Stimulated activated CD4-positive, alpha-beta T cell treated with anti-CD3 and anti-CD28 coated beads, Interleukin-12 subunit alpha, Interleukin-12 subunit beta, amount 100 ng/mL, for 4 hours (primary cell): ENCODE measurements at regions not wholly inside any gene's neighbourhood (a gene's known extent, or its start where the extent isn't known, plus 50 kb on each side); places are given as distances from the start of the nearest gene placed in this dataset.

Experiments used
- DNase-seq: peaks from one replicate; pipeline ENCODE4 v3.0.0-alpha.2; 2020

GRCh38 chr13:75038393-75039113, 443.4 kb downstream of the TBC1D4 start:
- DNase-seq = no peak

DNA sequence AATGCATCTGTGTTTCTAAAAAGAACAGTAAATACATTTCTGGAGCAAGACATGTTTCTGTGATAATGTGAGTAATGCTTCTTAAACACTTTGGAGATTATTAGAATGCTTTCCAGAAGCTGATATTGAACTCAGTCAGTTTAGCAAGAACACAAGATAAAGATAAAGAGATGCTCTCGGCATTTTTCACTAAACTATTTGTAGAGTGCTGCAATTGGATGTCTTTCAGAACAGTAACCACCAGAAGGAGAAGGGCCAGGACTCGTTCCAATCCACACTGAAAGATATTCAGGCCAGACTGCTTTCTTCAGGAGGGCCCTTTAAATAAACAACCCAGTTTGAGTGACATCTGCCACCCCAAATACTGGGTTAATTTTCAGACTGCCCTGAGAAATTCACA, 456.0 kb downstream of the TBC1D4 start:
- DNase-seq = no peak

DNA sequence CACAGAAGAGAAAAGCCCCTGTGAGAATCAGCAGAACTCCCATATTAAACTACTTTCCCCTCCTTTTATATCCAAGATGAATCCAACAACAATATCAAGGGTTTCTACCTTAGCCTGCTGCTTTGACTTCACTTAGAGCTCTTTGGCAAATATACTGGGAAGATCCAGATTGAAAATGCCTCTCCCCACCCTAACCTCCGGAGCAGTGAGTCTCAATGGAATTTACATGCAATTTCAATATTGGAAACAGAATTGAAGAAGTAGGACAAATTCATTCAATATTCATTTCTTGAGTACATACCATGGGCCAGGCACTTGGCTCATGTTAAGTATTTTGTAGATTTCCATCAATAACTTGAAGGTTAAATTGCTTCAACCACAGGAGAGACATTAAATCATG, 457.4 kb downstream of the TBC1D4 start:
- DNase-seq = no peak

DNA sequence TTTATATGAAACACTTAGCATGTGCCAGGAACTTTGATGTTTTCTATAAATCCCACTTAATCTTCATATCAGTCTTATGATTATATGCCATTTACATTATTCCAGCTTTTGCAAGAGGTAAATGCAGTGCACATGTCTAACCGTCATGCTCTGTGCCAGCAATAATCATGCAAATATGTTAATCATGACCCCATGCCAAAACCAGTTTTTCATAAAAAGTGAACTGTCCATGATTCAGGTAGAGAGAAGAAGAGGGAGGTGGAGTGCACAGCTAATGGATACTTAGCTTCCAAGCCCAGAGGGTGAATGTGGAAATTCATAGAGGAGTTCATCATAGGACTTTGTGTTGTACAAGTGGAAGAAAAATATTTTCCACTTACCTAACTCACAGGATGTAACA, 458.4 kb downstream of the TBC1D4 start:
- no peak for DNase-seq

DNA sequence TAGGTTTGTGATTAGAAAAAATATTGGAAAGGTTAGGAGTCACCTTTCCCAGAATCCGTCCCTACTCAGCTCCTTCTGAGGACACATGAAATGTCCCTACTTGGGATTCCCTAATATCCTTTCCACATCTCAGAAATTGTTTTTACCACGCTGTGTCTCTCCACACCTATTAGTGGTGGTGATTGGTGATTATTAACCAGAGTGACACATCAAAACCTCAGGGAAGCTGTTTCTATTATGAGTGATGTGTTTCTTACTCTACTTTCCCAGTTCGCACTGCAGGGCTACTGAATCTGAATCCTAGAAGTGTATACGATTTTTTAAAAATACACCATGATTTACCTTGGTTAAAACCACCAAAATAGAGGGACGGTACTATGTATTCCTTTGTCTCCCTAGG, 460.8 kb downstream of the TBC1D4 start:
- no peak for DNase-seq

- DNase-seq = no peak
Observed at GRCh38 chr13:75016225-75016624, 465.7 kb downstream of the TBC1D4 start.

GRCh38 chr13:75013818-75014217, 468.2 kb downstream of the TBC1D4 start:
- no peak for DNase-seq

DNA sequence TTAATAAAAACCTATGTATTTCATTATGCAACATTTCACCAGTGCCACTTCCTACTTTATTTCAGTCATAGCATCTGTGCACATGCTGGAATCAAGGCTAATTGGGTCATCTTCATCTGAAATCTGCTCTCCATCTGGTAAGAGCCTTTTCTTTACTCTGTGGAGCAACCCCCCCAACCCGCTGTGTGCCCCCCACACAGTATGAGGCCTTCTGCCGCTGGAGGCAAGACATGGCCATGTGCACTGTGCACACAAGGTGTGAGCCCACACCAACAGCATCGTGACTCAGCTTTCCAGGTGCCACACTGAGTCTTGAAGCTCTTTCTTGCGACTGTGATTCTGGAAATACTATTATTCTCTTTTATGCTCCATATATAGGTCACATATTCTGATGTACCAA, 471.0 kb downstream of the TBC1D4 start:
- no peak for DNase-seq

DNA sequence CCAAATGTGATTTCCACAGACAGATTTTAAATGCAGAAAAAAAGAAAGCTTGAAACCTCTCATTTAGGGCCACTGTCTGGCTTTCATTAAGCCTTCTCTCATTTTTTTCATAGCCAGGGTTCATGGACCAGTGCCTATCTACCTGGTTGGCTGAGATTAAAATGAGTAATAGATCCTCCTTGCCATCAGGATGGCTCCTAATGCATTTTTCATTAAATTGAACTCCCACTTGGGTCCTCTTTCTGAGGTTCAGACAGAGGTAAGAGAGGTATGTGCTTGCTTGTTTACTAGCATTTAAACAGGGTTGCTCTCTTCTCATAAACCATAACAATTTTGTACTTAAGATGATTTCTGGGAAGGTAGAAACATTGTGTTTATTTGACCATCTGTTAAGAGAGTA, 473.0 kb downstream of the TBC1D4 start:
- DNase-seq = no peak

GRCh38 chr13:74990992-74991391, 491.0 kb downstream of the TBC1D4 start:
- DNase-seq = no peak

DNA sequence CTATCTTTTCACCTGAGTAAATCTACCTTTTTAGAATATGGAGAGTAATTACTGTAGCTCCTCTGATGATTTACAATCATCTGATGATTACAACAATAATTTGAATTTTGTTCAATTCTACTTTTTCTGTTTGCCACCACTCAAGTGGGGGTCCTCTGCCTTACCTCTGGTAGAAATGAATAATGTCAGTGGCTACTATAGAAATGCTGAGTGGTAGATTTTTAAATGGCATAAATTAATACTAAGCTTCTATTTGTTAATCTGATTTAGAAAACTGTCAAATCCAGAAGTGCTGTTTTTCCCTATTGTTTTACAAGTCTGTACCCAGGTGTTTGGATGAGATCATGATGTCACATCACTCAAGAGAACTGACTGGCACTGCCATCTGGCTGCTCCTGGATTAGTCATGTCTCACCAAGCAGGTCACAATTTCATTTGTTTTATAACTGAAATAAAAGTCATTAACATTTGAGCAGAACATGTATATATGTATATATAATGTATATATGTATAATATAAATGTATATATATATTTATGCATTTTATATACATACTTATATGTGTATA, 494.8 kb downstream of the TBC1D4 start:
- no peak for DNase-seq

DNA sequence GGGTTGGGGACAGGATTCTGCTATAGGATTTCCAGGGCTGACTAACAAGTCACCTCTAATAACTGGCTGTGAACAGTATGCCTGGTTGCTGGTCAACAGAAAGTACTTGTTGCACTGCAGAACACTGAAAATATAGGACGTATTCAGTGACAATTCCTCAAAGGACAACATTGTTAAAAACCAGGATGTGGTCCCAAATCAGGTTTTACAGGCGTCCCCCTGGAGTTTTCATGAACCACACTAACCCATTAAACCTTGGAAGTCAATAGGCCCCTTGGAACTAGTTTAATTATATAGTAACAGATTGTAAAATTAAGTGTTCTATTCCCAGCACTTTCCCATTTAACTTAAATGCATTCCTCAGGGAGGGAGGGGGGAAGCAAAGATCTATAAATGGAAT, 495.4 kb downstream of the TBC1D4 start:
- DNase-seq = no peak

GRCh38 chr13:74979703-74980102, 502.3 kb downstream of the TBC1D4 start:
- DNase-seq = no peak

GRCh38 chr13:74978591-74978990, 503.4 kb downstream of the TBC1D4 start:
- DNase-seq = no peak

GRCh38 chr13:74977498-74977897, 504.5 kb downstream of the TBC1D4 start:
- no peak for DNase-seq

- DNase-seq = no peak
Observed at GRCh38 chr13:74975111-74975510, 506.9 kb downstream of the TBC1D4 start.

GRCh38 chr13:74973935-74974879, 507.8 kb downstream of the TBC1D4 start:
- DNase-seq = no peak

DNA sequence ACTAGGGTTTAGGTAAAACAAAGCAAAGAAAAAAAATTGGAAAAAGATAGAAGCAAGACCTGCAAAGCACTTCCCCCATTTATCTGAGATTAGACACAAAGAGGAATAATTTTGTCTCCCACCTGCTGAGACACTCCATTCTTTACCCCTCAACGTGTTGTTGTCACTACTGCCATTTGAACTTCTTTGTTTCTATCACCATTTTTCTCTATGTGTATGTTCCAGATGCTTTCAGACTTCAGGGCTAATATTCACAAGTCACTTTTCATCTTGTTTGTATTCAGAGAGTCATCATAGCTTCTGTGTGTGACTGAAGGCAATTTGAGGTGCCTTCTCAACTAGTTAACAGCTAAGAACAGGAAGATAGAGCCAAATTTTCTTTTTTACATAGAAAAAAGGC, 512.5 kb downstream of the TBC1D4 start:
- no peak for DNase-seq

DNA sequence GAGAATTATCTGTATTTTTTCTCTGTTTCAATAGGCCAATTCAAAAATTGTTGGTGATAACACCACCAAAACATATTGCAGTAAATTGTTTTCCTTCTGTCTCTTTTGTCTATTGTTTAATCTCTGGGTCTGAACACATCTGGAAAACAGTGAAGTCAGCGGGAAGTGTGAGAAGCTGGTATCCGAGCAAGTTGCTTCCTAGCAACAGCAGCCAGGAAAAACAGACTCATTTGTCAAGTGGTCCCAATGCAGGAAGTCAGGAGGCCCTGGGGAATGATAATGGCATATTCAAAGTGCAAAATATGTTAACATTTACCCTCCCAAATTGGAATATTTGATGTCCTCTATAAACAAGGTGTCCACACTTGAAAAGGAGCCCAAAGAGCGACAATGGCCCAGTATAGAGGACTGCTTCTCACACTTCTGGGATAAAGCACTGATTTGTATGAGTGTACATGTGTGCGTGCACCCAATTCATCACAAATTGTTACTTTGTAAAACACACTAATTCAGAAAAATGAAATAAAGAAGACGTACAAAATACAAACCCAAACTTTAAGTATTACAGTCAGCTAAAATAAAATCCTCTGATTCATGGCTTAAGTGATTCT, 515.0 kb downstream of the TBC1D4 start:
- DNase-seq = no peak

GRCh38 chr13:74966275-74966674, 515.7 kb downstream of the TBC1D4 start:
- DNase-seq = no peak

GRCh38 chr13:74945637-74946036, 536.3 kb downstream of the TBC1D4 start:
- no peak for DNase-seq

DNA sequence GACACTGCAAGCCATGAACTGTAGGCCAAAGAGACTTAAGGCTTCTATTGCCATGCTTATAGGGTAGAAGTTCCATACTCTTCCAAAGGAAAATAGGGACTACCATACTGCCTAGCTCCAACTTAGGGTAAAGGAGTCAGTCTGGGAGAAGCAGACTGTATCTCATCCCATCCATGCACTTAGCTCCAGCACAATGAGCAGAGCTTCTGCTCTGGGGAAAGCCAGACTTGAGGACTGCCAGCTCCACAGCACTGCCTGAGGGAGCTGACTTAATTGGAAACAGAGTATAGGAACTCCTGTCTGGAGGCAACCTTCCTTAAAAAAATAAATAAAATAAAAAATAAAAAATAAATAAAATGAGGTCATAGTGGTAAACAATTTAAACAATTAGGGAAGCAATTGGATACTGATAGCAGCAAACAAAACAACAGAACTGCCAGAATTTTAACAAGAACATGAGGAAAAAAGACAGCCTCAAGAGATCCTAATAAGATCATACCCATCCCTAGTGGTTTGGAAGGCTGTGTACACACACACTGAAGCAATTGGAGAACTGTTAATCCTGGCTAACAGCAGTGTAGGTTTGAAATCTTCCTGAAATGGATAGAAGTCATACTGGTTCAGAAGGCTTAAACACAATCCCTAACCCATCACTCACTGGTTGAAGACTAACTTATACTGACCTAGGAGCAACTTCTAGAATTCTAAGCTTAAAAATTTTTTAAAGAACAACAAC, 550.1 kb downstream of the TBC1D4 start:
- DNase-seq = no peak
